IPS-18c (cell line): ENCODE measurements at regions not wholly inside any gene's neighbourhood (a gene's known extent, or its start where the extent isn't known, plus 50 kb on each side); places are given as distances from the start of the nearest gene placed in this dataset.
"Not testable (repeated sequence)": the region's sequence is repeated elsewhere in the genome, so short reads cannot be mapped to it uniquely, and the experiment has no call there.

ENCODE experiments used
- H3K4me3 ChIP-seq: 2 replicates; pipeline ENCODE4 v1.7.0; 2013; ENCODE audit warnings: low read depth, mild to moderate bottlenecking, low read length, moderate library complexity; ENCODE audit not compliant: insufficient read depth
- H3K9me3 ChIP-seq: one replicate; pipeline ENCODE4 v1.6.1; 2013; ENCODE audit warnings: mild to moderate bottlenecking, low read length, moderate library complexity; ENCODE audit not compliant: control insufficient read depth, insufficient read depth

GRCh38 chr15:96837241-96837970, 506.9 kb downstream of the NR2F2 start:
- H3K9me3 ChIP-seq, result peaks cover 3% of the 10 kb centered on the region
- no peak overlapping the region for H3K4me3 ChIP-seq

GRCh38 chr15:96838081-96838480, 507.6 kb downstream of the NR2F2 start:
- Histone ChIP-seq H3K9me3 (peaks cover 3% of the 10 kb centered on the region), H3K4me3 (no peak overlapping the region)

DNA sequence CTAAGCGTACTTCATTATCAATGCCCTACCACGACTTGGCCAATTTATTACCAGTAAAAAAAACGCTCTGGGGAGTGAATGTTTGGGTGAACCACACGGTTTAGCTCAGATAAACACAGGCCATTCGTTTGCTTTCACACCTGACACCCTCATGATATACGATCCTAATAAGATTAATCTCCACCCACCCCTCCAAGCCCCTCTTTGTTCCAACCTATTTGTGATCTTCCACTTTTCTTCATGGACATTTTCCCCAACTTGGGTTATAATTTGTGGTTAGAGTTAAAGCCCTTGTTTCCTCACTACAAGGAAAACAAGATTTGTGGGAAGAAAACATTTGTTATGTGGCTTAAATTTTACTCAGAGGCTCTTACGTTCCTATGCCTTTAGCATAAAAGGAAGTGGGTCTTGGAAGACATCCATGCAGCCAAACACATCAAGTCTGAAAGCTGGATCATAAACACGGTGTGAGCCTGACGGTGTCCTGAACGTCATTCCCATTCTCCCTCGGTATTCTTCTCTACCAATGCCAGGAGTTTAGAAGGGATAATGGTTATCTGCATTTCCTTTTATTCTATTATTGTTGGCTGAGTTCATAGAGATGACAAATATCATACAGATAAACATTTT, 518.9 kb downstream of the NR2F2 start:
- Histone ChIP-seq H3K9me3 (no peaks in the 10 kb centered on the region), H3K4me3 (no peak overlapping the region)

DNA sequence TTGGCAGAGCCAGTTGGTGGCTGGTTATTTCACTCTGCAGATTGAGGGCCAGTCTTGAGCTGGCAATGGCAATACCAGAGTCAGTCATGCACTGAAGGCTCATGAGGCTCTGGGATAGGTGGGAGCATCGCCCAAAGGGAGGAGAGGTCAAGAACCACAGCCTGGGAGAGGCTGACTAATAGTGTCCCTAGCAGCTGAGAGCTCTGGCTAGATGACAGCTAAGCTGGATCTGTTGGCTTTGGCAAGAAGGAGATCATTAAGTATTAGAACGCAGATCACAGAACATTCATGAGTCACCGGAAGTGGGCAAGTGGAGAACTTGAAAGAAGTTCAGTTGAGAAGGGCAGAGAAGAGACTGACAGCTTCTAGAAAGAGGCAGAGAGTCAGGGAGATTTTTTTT, 521.1 kb downstream of the NR2F2 start:
- H3K4me3 ChIP-seq, result no peak overlapping the region
- H3K9me3 ChIP-seq, result no peaks in the 10 kb centered on the region

- Histone ChIP-seq H3K9me3 (no peaks in the 10 kb centered on the region), H3K4me3 (no peak overlapping the region)
These were observed 528.2 kb downstream of the NR2F2 start for GRCh38 chr15:96858694-96859093.

- Histone ChIP-seq H3K4me3 (no peak overlapping the region), H3K9me3 (no peaks in the 10 kb centered on the region)
These were observed 530.2 kb downstream of the NR2F2 start for GRCh38 chr15:96860741-96861140.

GRCh38 chr15:96867992-96868391, 537.5 kb downstream of the NR2F2 start:
- H3K4me3 ChIP-seq, result no peak overlapping the region
- H3K9me3 ChIP-seq, result no peaks in the 10 kb centered on the region

- no peaks in the 10 kb centered on the region for H3K9me3 ChIP-seq
- no peak overlapping the region for H3K4me3 ChIP-seq
These were observed 538.6 kb downstream of the NR2F2 start for GRCh38 chr15:96869122-96869521.

DNA sequence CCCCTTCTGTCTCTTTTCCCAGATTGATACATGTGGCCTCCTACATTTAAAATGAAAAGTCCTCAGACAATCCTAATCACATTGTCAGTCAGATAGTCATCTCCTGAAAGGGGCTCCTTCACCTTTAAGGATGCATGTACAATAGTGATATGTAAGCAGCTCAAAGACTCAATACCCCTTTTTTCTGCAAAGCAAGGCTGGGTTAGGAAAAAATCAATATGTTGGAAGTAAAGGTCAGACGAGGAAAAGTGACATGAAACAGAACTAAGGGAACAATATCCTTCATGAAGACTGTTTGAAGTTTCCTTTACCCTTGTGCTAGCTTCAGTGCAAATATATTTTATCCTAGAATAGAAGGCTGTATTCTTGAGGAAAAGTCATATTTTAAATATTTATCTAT, 539.3 kb downstream of the NR2F2 start:
- Histone ChIP-seq H3K4me3 (no peak overlapping the region), H3K9me3 (no peaks in the 10 kb centered on the region)

DNA sequence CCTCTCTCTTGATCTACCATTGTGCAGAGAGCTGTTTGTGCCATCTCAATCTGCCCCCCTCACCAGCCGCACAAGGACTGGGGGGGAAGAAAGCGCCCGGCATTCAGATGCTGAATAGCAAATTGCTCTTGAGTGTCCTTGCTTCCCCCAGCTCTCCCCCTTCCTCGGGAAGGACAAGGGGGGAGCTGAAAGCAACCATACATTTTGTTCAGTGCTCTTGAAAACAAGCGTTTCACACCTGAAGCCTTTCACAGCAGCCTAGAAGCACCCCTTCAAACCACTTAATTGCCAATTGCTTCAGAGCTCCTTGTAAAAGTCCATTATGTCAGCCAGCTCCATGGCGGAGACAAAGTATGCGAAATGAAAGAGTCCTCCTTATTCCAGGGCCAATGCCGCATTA, 540.1 kb downstream of the NR2F2 start:
- no peaks in the 10 kb centered on the region for H3K9me3 ChIP-seq
- no peak overlapping the region for H3K4me3 ChIP-seq

- not testable (repeated sequence) for H3K4me3 ChIP-seq, H3K9me3 ChIP-seq
These were observed 546.9 kb downstream of the NR2F2 start for GRCh38 chr15:96877442-96877841.

- no peaks in the 10 kb centered on the region for H3K9me3 ChIP-seq
- no peak overlapping the region for H3K4me3 ChIP-seq
These were observed 547.6 kb downstream of the NR2F2 start for GRCh38 chr15:96878129-96878528.

DNA sequence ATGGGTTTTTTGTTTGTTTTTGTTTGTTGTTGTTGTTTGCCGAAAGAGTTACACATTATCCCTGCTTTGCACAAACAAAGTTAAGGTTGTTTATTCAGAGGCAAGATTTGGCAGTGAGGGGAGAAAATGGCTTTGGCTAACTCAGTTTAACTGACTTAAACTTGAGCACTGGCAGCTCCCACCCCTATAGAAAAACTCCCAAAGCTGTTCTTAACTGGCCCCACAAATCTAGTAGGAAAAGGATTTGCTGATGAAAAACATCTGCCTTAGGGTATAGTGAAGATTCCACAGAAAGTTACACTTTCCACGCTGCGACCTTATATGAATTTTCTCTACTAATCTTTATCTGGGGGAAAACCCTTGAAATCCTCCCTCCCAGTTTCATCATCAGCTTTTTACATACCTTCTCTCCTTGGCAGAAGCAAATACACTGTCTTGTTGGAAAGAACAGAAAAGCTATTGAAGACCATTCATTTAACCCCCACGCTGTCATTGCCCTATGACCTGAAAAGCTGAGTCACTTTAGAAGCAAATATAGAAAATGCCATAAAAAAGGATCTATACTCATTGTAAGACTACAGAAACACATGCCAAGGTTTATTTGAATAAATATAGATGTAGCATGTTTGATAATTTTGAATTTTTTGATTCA, 551.7 kb downstream of the NR2F2 start:
- no peak overlapping the region for H3K4me3 ChIP-seq
- H3K9me3 ChIP-seq, result no peaks in the 10 kb centered on the region

GRCh38 chr15:96887730-96888129, 557.2 kb downstream of the NR2F2 start:
- Histone ChIP-seq H3K9me3 (no peaks in the 10 kb centered on the region), H3K4me3 (no peak overlapping the region)

DNA sequence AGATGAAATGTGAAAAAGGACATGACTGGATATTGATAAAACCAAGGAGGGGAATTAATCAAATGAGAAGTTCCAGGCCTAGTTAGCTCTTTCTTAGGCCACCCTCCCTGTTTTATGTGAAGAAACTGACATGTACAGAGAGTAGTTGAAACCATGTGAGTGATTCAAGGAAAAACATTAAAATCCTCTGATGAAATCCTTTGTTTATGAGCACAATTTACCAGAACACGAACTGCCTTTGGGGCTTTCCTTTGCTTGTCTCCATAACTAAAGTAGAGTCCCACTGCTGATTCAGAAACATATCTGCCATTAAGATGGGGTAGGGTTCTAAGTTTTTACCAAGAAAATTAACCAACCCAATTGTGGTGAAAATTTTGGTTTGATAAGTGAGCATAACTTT, 558.3 kb downstream of the NR2F2 start:
- Histone ChIP-seq H3K4me3 (no peak overlapping the region; the same call in 1 of the 2 replicates), H3K9me3 (no peaks in the 10 kb centered on the region)

GRCh38 chr15:96889734-96890480, 559.4 kb downstream of the NR2F2 start:
- H3K9me3 ChIP-seq, result no peaks in the 10 kb centered on the region
- H3K4me3 ChIP-seq, result no peak overlapping the region

- Histone ChIP-seq H3K9me3 (no peaks in the 10 kb centered on the region), H3K4me3 (no peak overlapping the region)
These were observed 560.5 kb downstream of the NR2F2 start for GRCh38 chr15:96891046-96891445.
